NCI-H2107 (cell line): ENCODE measurements at regions not wholly inside any gene's neighbourhood (a gene's known extent, or its start where the extent isn't known, plus 50 kb on each side); places are given as distances from the start of the nearest gene placed in this dataset.
A peak's percentile ranks its signal among the peaks of the same experiment; 100 is the strongest.
"Not testable (repeated sequence)": the region's sequence is repeated elsewhere in the genome, so short reads cannot be mapped to it uniquely, and the experiment has no call there.

Source experiments
- DNase-seq: peaks from one replicate; lab custom pipeline; 2025; lab: John Stamatoyannopoulos, UW

- DNase-seq, result no peak
Observed at GRCh38 chr20:20795119-20795518, 82.7 kb upstream of the RALGAPA2 start.

- no peak for DNase-seq
Observed at GRCh38 chr20:20793591-20793990, 81.1 kb upstream of the RALGAPA2 start.

GRCh38 chr20:20791664-20792568, 79.5 kb upstream of the RALGAPA2 start:
- DNase-seq, result no peak

GRCh38 chr20:20788308-20788707, 75.9 kb upstream of the RALGAPA2 start:
- no peak for DNase-seq

- no peak for DNase-seq
Observed at GRCh38 chr20:20786428-20786827, 74.0 kb upstream of the RALGAPA2 start.

- no peak for DNase-seq
Observed at GRCh38 chr20:20785226-20785625, 72.8 kb upstream of the RALGAPA2 start.

GRCh38 chr20:20784450-20784849, 72.0 kb upstream of the RALGAPA2 start:
- not testable (repeated sequence) for DNase-seq

- DNase-seq, result no peak
Observed at GRCh38 chr20:20783450-20783849, 71.0 kb upstream of the RALGAPA2 start.

GRCh38 chr20:20782755-20783154, 70.3 kb upstream of the RALGAPA2 start:
- DNase-seq, result no peak

GRCh38 chr20:20782231-20782630, 69.8 kb upstream of the RALGAPA2 start:
- DNase-seq, result no peak

- no peak for DNase-seq
Observed at GRCh38 chr20:20781029-20781428, 68.6 kb upstream of the RALGAPA2 start.

GRCh38 chr20:20780127-20780824, 67.8 kb upstream of the RALGAPA2 start:
- peak; percentile 67 for DNase-seq

GRCh38 chr20:20778676-20779075, 66.2 kb upstream of the RALGAPA2 start:
- no peak for DNase-seq

- no peak for DNase-seq
Observed at GRCh38 chr20:20772497-20773085, 60.1 kb upstream of the RALGAPA2 start.

GRCh38 chr20:20768202-20768815, 55.9 kb upstream of the RALGAPA2 start:
- no peak for DNase-seq

GRCh38 chr20:20765696-20766365, 53.4 kb upstream of the RALGAPA2 start:
- no peak for DNase-seq

- DNase-seq, result no peak
Observed at GRCh38 chr20:20763650-20764049, 51.2 kb upstream of the RALGAPA2 start.
